OCI-LY3 (cell line): ENCODE measurements at regions not wholly inside any gene's neighbourhood (a gene's known extent, or its start where the extent isn't known, plus 50 kb on each side); places are given as distances from the start of the nearest gene placed in this dataset.

Experiments
- H2AFZ ChIP-seq: fragments of 200-600, 300-600 bp; shearing (Covaris generic); 2 replicates; pipeline ENCODE4 v1.6.0; 2014; ENCODE audit warnings: antibody characterized with exemption, low read depth, low read length
- H3K27ac ChIP-seq: fragments of 200-600, 300-600 bp; sonication (generic); 2 replicates; pipeline ENCODE4 v1.5.1; 2014; ENCODE audit warnings: mild to moderate bottlenecking, low read length, moderate library complexity, mixed read lengths
- H3K27me3 ChIP-seq: fragments of 200-600, 300-600 bp; sonication (generic); 2 replicates; pipeline ENCODE4 v1.6.1; 2014; ENCODE audit warnings: low read depth, low read length, mixed read lengths
- H3K36me3 ChIP-seq: fragments of 200-600, 300-600 bp; sonication (generic); replicated peaks from 2 replicates; pipeline ENCODE3; 2014; ENCODE audit warnings: low read depth, low read length, mixed read lengths
- H3K4me1 ChIP-seq: fragments of 300-600, 200-600 bp; sonication (generic); 2 replicates; pipeline ENCODE4 v1.6.1; 2014; ENCODE audit warnings: low read length, mixed read lengths
- H3K4me2 ChIP-seq: fragments of 200-600, 300-600 bp; sonication (generic); 2 replicates; pipeline ENCODE4 v1.6.1; 2014; ENCODE audit warnings: low read length, mixed read lengths
- H3K4me3 ChIP-seq: fragments of 300-600, 200-600 bp; sonication (generic); 2 replicates; pipeline ENCODE4 v1.5.1; 2014; ENCODE audit warnings: antibody characterized with exemption, mild to moderate bottlenecking, low read length, moderate library complexity
- H3K79me2 ChIP-seq: fragments of 300-600, 200-600 bp; shearing (Covaris generic); 2 replicates; pipeline ENCODE4 v1.6.1; 2014; ENCODE audit warnings: mild to moderate bottlenecking, low read length, mixed read lengths
- H3K9ac ChIP-seq: fragments of 300-600, 200-600 bp; shearing (Covaris generic); 2 replicates; pipeline ENCODE4 v1.6.0; 2014; ENCODE audit warnings: mild to moderate bottlenecking, low read length, moderate library complexity
- H3K9me3 ChIP-seq: fragments of 200-600, 300-600 bp; shearing (Covaris generic); 2 replicates; pipeline ENCODE4 v1.6.1; 2014; ENCODE audit warnings: low read length, mixed read lengths; ENCODE audit not compliant: insufficient read depth
- H4K20me1 ChIP-seq: fragments of 200-600, 300-600 bp; sonication (generic); 2 replicates; pipeline ENCODE4 v1.6.1; 2016; ENCODE audit warnings: low read length, mixed read lengths; ENCODE audit not compliant: insufficient read depth
- CTCF ChIP-seq: fragments of 200-600, 300-600 bp; sonication (generic); IDR thresholded peaks from 2 replicates; pipeline ENCODE4 v1.5.1; 2014; ENCODE audit warnings: antibody characterized with exemption, low read length, low read depth
- EZH2phosphoT487 ChIP-seq: fragments of 200-600 bp; shearing (Covaris generic); IDR thresholded peaks from 2 replicates; pipeline ENCODE4 v1.6.1; 2018; ENCODE audit warnings: antibody characterized with exemption, mixed run types, low read depth

GRCh38 chr4:171031338-171031737, 781.9 kb upstream of the GALNTL6 start:
- Histone ChIP-seq H3K9me3 (no peaks in the 10 kb centered on the region), H3K9ac (no peak overlapping the region), H3K79me2 (no peaks in the 10 kb centered on the region), H3K4me2 (peak overlapping the region; percentile 20), H3K4me3 (no peak overlapping the region), H2AFZ (no peak overlapping the region), H3K27ac (no peak overlapping the region), H3K4me1 (no peaks in the 10 kb centered on the region), H4K20me1 (no peaks in the 10 kb centered on the region), H3K27me3 (no peaks in the 10 kb centered on the region), H3K36me3 (no peaks in the 10 kb centered on the region)
- TF ChIP-seq CTCF (no peak), EZH2phosphoT487 (no peak)

DNA sequence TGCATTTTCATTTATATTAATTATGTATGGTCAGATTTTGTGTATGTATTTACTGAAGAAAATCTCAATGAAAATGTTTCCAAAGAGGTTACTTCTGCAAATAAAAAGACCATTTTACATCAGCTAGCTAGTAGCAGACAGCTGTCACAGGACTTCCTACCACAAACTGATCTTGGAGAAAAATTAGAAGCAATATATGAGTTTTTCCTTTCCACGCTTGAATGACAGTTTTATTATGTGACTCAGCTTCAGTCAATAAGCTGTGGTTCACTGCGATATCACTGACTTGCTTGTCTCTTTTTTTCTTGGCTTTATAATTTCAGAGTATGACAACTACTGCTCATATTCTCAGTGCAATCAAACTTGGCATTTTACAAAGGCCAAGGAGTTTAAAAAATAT, 787.4 kb upstream of the GALNTL6 start:
- Histone ChIP-seq H4K20me1 (no peaks in the 10 kb centered on the region), H3K9ac (no peak overlapping the region), H3K27me3 (no peaks in the 10 kb centered on the region), H2AFZ (no peak overlapping the region), H3K9me3 (no peaks in the 10 kb centered on the region), H3K36me3 (no peaks in the 10 kb centered on the region), H3K4me3 (no peak overlapping the region), H3K79me2 (no peaks in the 10 kb centered on the region), H3K27ac (no peak overlapping the region), H3K4me2 (no peak overlapping the region), H3K4me1 (peaks cover 3% of the 10 kb centered on the region; the same call in 1 of the 2 replicates)
- no peak for TF ChIP-seq CTCF
- no peak for TF ChIP-seq EZH2phosphoT487

- no peak overlapping the region for H3K9ac ChIP-seq
- no peaks in the 10 kb centered on the region for H4K20me1 ChIP-seq
- H3K4me3 ChIP-seq, result no peak overlapping the region
- H3K4me2 ChIP-seq, result no peak overlapping the region
- no peaks in the 10 kb centered on the region for H3K27me3 ChIP-seq
- no peak overlapping the region for H2AFZ ChIP-seq
- H3K9me3 ChIP-seq, result no peaks in the 10 kb centered on the region
- no peak for TF ChIP-seq EZH2phosphoT487
- no peaks in the 10 kb centered on the region for H3K79me2 ChIP-seq
- H3K27ac ChIP-seq, result no peak overlapping the region
- peaks cover 3% of the 10 kb centered on the region; the same call in 1 of the 2 replicates for H3K4me1 ChIP-seq
- H3K36me3 ChIP-seq, result no peaks in the 10 kb centered on the region
These were observed 787.9 kb upstream of the GALNTL6 start for GRCh38 chr4:171025343-171025742.

- Histone ChIP-seq H3K9ac (no peak overlapping the region), H3K4me3 (no peak overlapping the region), H3K27me3 (no peaks in the 10 kb centered on the region), H2AFZ (no peak overlapping the region), H4K20me1 (no peaks in the 10 kb centered on the region), H3K9me3 (no peaks in the 10 kb centered on the region), H3K36me3 (no peaks in the 10 kb centered on the region), H3K27ac (no peak overlapping the region), H3K79me2 (no peaks in the 10 kb centered on the region), H3K4me2 (no peak overlapping the region), H3K4me1 (peaks cover 3% of the 10 kb centered on the region; the same call in 1 of the 2 replicates)
- TF ChIP-seq CTCF (no peak), EZH2phosphoT487 (no peak)
These were observed 788.4 kb upstream of the GALNTL6 start for GRCh38 chr4:171024720-171025303.
